OCI-LY1 (cell line): ENCODE measurements at regions not wholly inside any gene's neighbourhood (a gene's known extent, or its start where the extent isn't known, plus 50 kb on each side); places are given as distances from the start of the nearest gene placed in this dataset.

Experiments
- H2AFZ ChIP-seq: fragments of 200-600 bp; sonication (generic), shearing (Covaris generic); 2 replicates; pipeline ENCODE4 v1.6.0; 2014; ENCODE audit warnings: antibody characterized with exemption, mild to moderate bottlenecking, low read length
- H3F3A ChIP-seq: fragments of 200-600 bp; sonication (generic), shearing (Covaris generic); 2 replicates; pipeline ENCODE4 v1.6.0; 2014; ENCODE audit warnings: mild to moderate bottlenecking, antibody characterized with exemption, low read length, moderate library complexity; ENCODE audit not compliant: insufficient read depth
- H3K27ac ChIP-seq: fragments of 200-600 bp; sonication (generic); 2 replicates; pipeline ENCODE4 v1.5.1; 2014; ENCODE audit warnings: low read length, mixed run types, mild to moderate bottlenecking, low read depth; ENCODE audit not compliant: poor library complexity, severe bottlenecking
- H3K27me3 ChIP-seq: fragments of 200-600 bp; sonication (generic); 2 replicates; pipeline ENCODE4 v1.6.0; 2014; ENCODE audit warnings: antibody characterized with exemption, mild to moderate bottlenecking, low read length, moderate library complexity; ENCODE audit not compliant: insufficient read depth
- H3K36me3 ChIP-seq: fragments of 200-600 bp; sonication (generic); 2 replicates; pipeline ENCODE4 v1.6.1; 2014; ENCODE audit warnings: mild to moderate bottlenecking, antibody characterized with exemption, low read length, moderate library complexity, mixed read lengths; ENCODE audit not compliant: insufficient read depth
- H3K4me1 ChIP-seq: fragments of 200-600 bp; sonication (generic); 2 replicates; pipeline ENCODE4 v1.5.1; 2014; ENCODE audit warnings: mild to moderate bottlenecking, low read length, moderate library complexity; ENCODE audit not compliant: insufficient read depth, severe bottlenecking
- H3K4me2 ChIP-seq: fragments of 200-600 bp; sonication (generic), shearing (Covaris generic); 2 replicates; pipeline ENCODE4 v1.6.1; 2014; ENCODE audit warnings: low read length
- H3K4me3 ChIP-seq: fragments of 200-600 bp; sonication (generic); 2 replicates; pipeline ENCODE4 v1.5.1; 2014; ENCODE audit warnings: low read length, low read depth, mild to moderate bottlenecking, mixed read lengths; ENCODE audit not compliant: poor library complexity, severe bottlenecking
- H3K79me2 ChIP-seq: fragments of 200-600 bp; shearing (Covaris generic); 2 replicates; pipeline ENCODE4 v1.6.1; 2016; ENCODE audit warnings: mixed run types, low read length, mixed read lengths; ENCODE audit not compliant: insufficient read depth
- H3K9ac ChIP-seq: fragments of 200-600 bp; sonication (generic), shearing (Covaris generic); 2 replicates; pipeline ENCODE4 v1.6.1; 2014; ENCODE audit warnings: mild to moderate bottlenecking, low read length, mixed read lengths
- H3K9me2 ChIP-seq: fragments of 200-600 bp; sonication (generic), shearing (Covaris generic); 2 replicates; pipeline ENCODE4 v1.6.1; 2014; ENCODE audit warnings: low read depth, mild to moderate bottlenecking, low read length, mixed read lengths
- H3K9me3 ChIP-seq: fragments of 200-600 bp; shearing (Covaris generic); 2 replicates; pipeline ENCODE4 v1.6.1; 2014; ENCODE audit warnings: low read length, mixed read lengths
- H4K20me1 ChIP-seq: fragments of 200-600 bp; sonication (generic), shearing (Covaris generic); 2 replicates; pipeline ENCODE4 v1.6.0; 2016; ENCODE audit warnings: mild to moderate bottlenecking, low read length; ENCODE audit not compliant: insufficient read depth
- CTCF ChIP-seq: fragments of 200-600 bp; sonication (generic), shearing (Covaris generic); IDR thresholded peaks from 2 replicates; pipeline ENCODE4 v1.5.1; 2017; ENCODE audit warnings: mild to moderate bottlenecking, antibody characterized with exemption, low read length, moderate library complexity, mixed read lengths
- EZH2 ChIP-seq: fragments of 200-600 bp; sonication (generic), shearing (Covaris generic); IDR thresholded peaks from 2 replicates; pipeline ENCODE4 v1.8.0; 2017; ENCODE audit warnings: borderline replicate concordance, mixed run types, mild to moderate bottlenecking, antibody characterized with exemption, low read length, moderate library complexity, mixed read lengths

- Histone ChIP-seq H3K27ac (no peak overlapping the region), H3K4me3 (no peak overlapping the region), H3K27me3 (no peaks in the 10 kb centered on the region), H3K36me3 (no peaks in the 10 kb centered on the region), H3K9me2 (no peaks in the 10 kb centered on the region), H3K9me3 (no peaks in the 10 kb centered on the region), H3K4me1 (no peaks in the 10 kb centered on the region), H3K9ac (no peak overlapping the region), H4K20me1 (no peaks in the 10 kb centered on the region), H3K4me2 (no peak overlapping the region), H3K79me2 (no peaks in the 10 kb centered on the region), H2AFZ (no peak overlapping the region), H3F3A (no peaks in the 10 kb centered on the region)
- TF ChIP-seq CTCF = no peak
Measured at GRCh38 chr2:71813315-71813714, 334.3 kb downstream of the CYP26B1 start.

- H3K36me3 ChIP-seq = no peaks in the 10 kb centered on the region
- no peak overlapping the region for H2AFZ ChIP-seq
- H3F3A ChIP-seq = no peaks in the 10 kb centered on the region
- no peaks in the 10 kb centered on the region for H3K9me3 ChIP-seq
- H4K20me1 ChIP-seq = no peaks in the 10 kb centered on the region
- H3K4me3 ChIP-seq = no peak overlapping the region
- TF ChIP-seq CTCF = no peak
- TF ChIP-seq EZH2 = no peak
- H3K27ac ChIP-seq = no peak overlapping the region
- H3K27me3 ChIP-seq = no peaks in the 10 kb centered on the region
- H3K9ac ChIP-seq = no peak overlapping the region
- H3K4me1 ChIP-seq = no peaks in the 10 kb centered on the region
- no peak overlapping the region for H3K4me2 ChIP-seq
- no peaks in the 10 kb centered on the region for H3K9me2 ChIP-seq
- H3K79me2 ChIP-seq = no peaks in the 10 kb centered on the region
Measured at GRCh38 chr2:71812736-71813135, 334.9 kb downstream of the CYP26B1 start.

GRCh38 chr2:71811726-71812125 lies 335.9 kb downstream of the CYP26B1 start:
- no peak overlapping the region for H2AFZ ChIP-seq
- no peaks in the 10 kb centered on the region for H3K79me2 ChIP-seq
- H3K27ac ChIP-seq = no peak overlapping the region
- H3K4me2 ChIP-seq = no peak overlapping the region
- H3K4me3 ChIP-seq = no peak overlapping the region
- H3K9ac ChIP-seq = no peak overlapping the region
- H3K9me3 ChIP-seq = no peaks in the 10 kb centered on the region
- no peaks in the 10 kb centered on the region for H3K27me3 ChIP-seq
- no peak for TF ChIP-seq EZH2
- TF ChIP-seq CTCF = no peak
- H3K36me3 ChIP-seq = no peaks in the 10 kb centered on the region
- H3K4me1 ChIP-seq = no peaks in the 10 kb centered on the region
- no peaks in the 10 kb centered on the region for H3F3A ChIP-seq
- H3K9me2 ChIP-seq = no peaks in the 10 kb centered on the region
- no peaks in the 10 kb centered on the region for H4K20me1 ChIP-seq
